Fibroblast of skin of abdomen (primary cell): ENCODE measurements at regions not wholly inside any gene's neighbourhood (a gene's known extent, or its start where the extent isn't known, plus 50 kb on each side); places are given as distances from the start of the nearest gene placed in this dataset.

ENCODE experiments used
- DNase-seq: peaks from one replicate; pipeline ENCODE4 v3.0.0-alpha.2; 2013

DNA sequence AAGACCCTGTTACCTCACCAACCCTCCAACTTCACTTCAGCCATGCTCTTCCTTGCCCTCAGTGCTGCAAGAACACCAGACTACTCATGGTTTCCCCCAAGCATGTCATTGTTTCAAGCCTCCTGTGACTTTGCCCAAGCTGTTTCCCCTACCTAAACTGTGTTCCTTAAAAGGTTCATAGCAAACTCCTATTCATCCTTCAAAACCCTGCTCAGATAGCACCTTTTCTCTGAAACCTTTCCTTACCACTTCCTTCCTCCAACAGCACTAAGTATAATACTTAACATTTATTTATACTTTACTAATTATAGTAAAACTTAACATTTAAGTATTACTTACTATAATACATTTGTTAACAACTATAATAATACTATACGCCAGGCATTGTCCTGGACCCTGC lies 136.2 kb downstream of the CCT6B start:
- no peak for DNase-seq

DNA sequence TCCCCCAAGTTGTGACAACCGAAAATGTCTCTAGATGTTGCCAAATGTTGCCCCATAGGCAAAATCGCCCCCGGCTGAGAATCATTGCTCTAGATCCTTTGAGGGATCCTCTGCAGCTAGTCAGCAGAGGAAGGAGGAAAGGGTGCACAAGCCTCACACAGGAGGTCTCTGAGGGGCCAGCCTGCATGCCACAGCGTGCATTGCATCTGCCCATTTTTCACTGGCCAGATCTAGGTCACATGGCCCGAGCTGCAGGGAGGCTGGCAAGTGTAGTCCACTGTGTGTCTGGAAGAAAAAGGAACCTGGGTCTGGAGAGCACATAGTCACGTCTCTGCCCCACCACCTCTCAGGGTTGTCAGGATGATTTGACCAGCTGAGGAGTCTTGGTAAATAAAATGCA lies 138.2 kb downstream of the CCT6B start:
- DNase-seq: no peak

DNA sequence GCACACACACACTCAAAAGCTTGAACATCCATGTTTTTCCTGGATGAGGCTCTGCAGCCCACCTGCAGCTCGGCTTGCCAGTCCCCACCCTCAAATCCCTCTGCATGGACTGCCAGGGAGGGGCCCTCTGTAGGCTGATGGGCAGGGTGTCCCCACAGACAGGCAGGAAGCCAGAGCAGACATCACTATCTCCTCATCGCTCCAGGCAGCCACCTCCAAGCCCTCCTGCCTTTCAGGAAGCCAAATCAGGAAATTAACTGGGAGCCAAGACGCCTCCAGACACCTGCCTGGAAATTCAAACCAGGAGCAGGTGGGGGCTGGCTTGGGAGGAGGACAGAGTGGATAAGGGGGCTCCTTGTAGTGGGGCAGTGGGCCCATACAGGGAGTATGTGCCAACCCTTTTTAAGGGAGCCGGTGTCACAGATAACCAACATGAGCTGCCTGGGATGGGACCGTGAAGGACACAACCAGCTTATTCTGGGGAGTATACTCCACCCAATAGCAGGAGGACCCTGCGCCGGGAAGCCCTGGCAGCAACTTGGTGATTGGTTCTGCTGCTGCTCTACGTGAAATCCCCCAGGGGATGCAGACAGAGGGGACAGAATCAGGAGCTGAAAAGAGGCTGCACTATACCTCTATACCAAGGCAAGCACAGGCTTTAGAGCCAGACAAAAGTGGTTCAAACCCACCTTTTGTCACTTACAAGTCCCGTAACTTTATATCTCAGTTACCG lies 139.1 kb downstream of the CCT6B start:
- no peak for DNase-seq

GRCh38 chr17:34820922-34821321 lies 140.3 kb downstream of the CCT6B start:
- no peak for DNase-seq

DNA sequence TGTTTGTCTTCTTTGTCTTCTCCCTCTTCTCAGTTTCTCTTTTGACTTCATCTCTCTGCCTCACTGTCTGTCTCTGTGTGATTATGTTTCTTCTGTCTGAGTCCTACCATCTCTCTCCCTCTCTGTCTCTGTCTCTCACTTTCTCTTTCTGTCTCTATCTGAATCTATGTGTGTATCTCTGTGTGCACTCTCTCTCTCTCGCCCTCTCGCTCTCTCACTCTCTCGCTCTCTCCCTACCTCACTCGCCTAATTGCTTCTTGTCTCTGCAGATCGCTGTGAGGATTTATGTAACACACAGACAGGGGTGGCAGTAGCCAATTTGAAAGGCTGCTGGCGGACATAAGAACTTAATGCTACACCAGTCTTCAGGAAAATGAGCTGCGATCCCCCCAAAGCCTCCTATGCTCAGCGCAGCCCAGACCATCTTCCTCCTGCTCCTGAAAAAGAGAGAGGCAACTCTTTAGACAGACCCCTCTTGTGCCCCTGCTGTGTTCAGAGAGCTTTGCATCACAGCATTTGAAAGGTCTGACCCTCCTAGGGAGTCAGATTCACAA lies 140.9 kb downstream of the CCT6B start:
- DNase-seq: no peak

- DNase-seq: no peak
Measured at GRCh38 chr17:34817252-34818035, 143.8 kb downstream of the CCT6B start.

- DNase-seq: no peak
Measured at GRCh38 chr17:34816848-34817247, 144.4 kb downstream of the CCT6B start.

DNA sequence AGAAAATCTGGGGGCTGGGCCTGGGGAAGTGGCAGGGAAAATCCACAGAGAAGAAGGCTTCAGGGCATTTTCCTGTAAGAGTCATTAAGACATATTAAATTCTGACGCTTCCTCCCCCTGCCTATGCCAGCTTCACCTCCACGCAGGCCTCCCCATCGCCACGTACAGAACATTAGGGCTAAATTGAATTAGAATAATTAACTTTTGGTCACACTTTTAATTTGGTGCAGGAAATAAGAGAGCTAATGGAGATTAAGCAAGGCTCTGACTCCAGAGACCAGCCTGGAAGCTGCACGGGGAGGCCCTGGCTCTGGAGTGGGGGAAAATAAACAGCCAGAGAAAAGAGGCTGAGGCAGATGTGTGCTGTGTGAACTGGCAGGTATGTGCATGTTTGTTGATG lies 148.0 kb downstream of the CCT6B start:
- no peak for DNase-seq

- DNase-seq: no peak
Measured at GRCh38 chr17:34811561-34811960, 149.7 kb downstream of the CCT6B start.

DNA sequence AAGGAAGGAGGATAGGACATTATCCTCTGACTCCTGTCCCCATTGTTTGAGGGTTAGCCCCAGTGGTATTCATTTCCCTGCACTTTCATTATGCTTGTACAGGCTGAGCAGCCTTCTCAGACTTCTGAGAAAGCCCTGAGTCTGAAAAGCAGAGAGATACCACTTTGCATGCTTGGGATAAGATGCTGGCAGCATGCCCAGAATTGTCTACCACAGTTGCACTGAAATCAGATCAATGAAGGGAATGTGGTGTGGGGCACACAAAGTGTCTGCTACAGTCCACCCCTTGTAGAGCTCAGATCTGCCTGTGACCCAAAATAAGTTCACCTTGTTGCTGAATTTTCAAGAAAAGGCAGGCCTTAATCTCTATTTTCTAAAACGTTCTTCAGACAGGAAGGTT lies 160.6 kb downstream of the CCT6B start:
- no peak for DNase-seq

GRCh38 chr17:34799751-34800150 lies 161.5 kb downstream of the CCT6B start:
- no peak for DNase-seq

- no peak for DNase-seq
Measured at GRCh38 chr17:34798581-34798980, 162.7 kb downstream of the CCT6B start.

- peak; percentile 13 for DNase-seq
Measured at GRCh38 chr17:34797720-34798119, 163.5 kb downstream of the CCT6B start.

DNA sequence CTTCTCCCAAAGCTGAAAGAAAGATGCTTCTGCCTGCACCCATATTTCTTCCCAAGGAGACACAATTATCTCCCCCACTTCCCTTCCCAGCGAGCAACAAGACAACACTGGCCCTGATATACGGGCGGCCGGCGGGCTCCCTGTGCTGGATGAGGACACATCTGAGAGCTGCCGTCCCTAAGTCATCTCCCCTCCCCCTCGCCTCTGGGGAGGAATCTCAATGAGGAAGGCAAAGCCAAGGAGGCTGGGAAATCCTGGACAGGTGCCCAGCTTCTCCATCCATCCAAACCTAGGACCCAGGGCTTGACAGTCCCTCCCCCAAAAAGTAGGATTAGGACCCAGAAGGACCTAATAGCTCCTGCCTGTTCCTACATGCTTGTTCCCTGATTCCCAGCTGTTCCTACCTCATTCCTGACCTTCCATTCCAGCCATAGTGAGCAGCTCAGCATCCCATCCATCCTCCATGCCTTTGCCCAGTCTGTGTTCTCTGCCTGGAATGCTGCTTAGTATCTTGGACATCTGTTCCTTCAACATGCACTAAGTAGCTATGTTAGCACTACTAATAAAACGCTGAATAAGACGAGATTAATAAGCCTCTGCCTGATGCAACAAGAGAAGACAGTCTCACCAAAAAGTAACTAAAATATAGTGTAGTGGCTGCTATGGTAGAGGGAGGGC lies 167.9 kb downstream of the CCT6B start:
- DNase-seq: no peak

- no peak for DNase-seq
Measured at GRCh38 chr17:34788696-34789095, 172.6 kb downstream of the CCT6B start.

DNA sequence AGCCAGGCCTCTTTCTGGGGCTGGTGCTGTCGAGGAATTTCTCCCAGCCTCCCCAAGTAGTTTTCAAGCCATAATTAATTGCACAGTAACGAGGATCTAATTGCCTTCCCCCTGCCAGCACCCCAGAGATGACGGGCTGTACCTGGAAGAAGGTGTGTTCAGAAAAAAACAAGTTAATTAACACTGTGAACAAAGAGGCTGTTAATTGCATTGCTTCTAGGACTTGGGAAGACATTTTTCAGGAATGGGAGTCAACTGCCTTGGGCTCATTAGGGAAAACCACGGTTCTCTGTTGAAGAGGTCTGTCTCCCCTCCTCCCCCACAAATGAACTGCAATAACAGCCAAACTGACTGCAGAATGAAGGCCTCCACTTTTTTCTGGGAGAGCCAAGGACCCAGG lies 176.7 kb downstream of the CCT6B start:
- DNase-seq: no peak

GRCh38 chr17:34782271-34782670 lies 179.0 kb downstream of the CCT6B start:
- DNase-seq: no peak

GRCh38 chr17:34781571-34782108 lies 179.6 kb downstream of the CCT6B start:
- peak; percentile 5 for DNase-seq

GRCh38 chr17:34781071-34781470 lies 180.2 kb downstream of the CCT6B start:
- no peak for DNase-seq

DNA sequence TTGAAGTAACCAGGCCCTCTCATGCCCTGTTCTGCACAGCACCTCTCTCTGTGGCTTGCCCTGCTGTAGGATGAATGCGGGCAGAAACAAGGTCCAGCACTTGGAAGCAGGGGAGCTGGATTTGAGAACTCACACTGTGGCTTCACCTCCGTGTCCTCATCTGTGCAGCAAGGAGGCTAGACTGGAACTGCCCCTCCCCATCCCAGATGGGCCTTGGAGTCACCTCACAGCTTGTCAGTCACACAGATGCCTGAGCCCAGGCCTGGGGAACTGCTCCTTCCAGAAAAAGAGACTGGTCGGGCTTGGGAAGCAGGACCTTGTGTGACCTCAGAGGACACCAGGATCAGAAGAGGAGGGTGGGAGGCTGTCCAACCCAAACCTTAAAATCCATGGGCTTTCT lies 180.8 kb downstream of the CCT6B start:
- DNase-seq: no peak

DNA sequence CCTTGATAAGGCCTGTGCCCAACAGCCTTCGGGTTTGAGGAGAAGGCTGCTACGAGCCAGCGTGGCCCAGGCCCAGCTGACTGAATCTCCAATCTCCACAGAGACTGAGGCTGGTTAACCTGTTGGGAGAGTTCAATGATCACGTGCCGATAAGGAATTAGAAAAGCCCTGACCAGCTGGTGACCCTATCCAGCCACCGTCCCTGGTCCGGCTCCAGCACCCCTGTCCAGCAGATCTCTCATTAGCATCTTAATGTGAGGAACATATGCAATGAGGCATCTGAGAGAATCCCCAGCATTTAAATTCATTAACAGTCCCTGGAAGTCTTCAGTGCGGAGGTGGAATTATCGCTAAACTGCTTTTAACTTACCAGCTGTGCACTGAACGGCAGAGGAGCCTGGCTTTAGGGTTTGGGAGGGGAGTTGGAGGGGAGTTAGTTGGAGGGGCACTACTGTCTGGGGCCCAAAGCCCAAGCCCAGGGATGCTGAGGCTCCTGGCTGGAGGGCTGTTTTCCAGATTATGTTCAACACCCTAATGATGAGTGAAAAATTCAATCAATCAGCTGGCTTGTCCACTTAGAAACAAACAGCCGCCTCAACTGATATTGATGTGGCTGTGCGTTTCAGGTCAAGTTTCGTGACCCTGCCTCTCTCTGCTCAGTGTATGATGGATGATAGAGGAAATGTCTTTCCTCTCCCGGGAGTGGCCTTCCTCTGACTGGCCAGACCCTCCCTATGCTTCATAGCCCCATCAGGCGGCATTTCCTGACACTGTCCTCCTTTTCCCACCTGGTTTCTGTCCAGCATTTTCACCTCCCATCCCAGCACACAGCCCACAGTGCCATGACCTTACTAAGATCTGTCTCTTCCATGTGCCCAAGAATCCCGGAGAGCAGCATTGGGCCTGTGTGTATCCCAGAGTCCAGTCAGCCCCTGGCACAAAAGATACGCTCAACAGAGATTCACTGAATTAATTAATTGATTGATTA lies 184.5 kb downstream of the CCT6B start:
- no peak for DNase-seq

DNA sequence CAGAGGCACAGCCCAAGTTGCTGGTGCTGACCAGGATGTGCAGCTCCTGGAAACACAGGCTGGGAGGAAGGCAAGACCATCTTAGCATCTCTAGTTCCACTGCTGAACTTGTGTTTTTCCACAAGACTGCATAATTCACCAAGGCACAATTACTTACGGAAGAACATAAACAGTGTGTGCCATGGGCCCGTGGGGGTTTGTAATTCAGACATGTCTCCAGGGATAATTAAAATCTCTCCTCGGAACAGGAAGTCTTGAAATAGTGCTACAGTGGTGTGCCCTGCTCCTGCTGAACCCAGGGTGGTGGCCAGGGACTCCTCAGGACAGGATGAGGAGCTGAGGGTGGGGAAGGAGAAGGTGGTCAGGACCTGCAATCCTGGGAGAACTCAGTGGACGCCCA lies 188.2 kb downstream of the CCT6B start:
- no peak for DNase-seq
